HL-60 (cell line): ENCODE measurements at regions not wholly inside any gene's neighbourhood (a gene's known extent, or its start where the extent isn't known, plus 50 kb on each side); places are given as distances from the start of the nearest gene placed in this dataset.

Experiments
- CTCF ChIP-seq: IDR thresholded peaks from one replicate; pipeline ENCODE4 v1.5.1; 2011; ENCODE audit warnings: low read length, control low read depth, inconsistent platforms; ENCODE audit not compliant: insufficient read depth
- POLR2AphosphoS5 ChIP-seq: IDR thresholded peaks from 2 replicates; pipeline ENCODE4 v1.6.1; 2012; ENCODE audit warnings: low read depth
- REST ChIP-seq: IDR thresholded peaks from 2 replicates; pipeline ENCODE4 v1.6.1; 2012; ENCODE audit warnings: low read depth; ENCODE audit not compliant: insufficient replicate concordance

- TF ChIP-seq CTCF (no peak), POLR2AphosphoS5 (no peak), REST (no peak)
Measured at GRCh38 chr12:77555074-77555473, 275.6 kb upstream of the NAV3 start.
